Natural killer cell (primary cell): ENCODE measurements at regions not wholly inside any gene's neighbourhood (a gene's known extent, or its start where the extent isn't known, plus 50 kb on each side); places are given as distances from the start of the nearest gene placed in this dataset.

Experiments used
- ATAC-seq, 3 donors: fragments of 150-1000 bp in 2 of 3; fragments of 200-7000 bp in 1 of 3; cut with Tn5 transposase; 1 replicate in 1 of 3; 2 replicates in 2 of 3; pipeline ENCODE4 v1.10.0; 2021; ENCODE audit warnings: mild to moderate bottlenecking in 2 of 3, moderate library complexity in 2 of 3
- DNase-seq, 2 donors: peaks; one replicate each; pipeline versions ENCODE4 v3.0.0 to v3.0.0-alpha.2; 2013 to 2021; ENCODE audit warnings: mixed read lengths in 1 of 2
- H3K27ac ChIP-seq: one replicate; pipeline ENCODE4 v1.5.1; 2013; ENCODE audit warnings: mild to moderate bottlenecking, low read length
- H3K27me3 ChIP-seq: one replicate; pipeline ENCODE4 v1.6.1; 2013; ENCODE audit warnings: low read length; ENCODE audit not compliant: control insufficient read depth, insufficient read depth
- H3K36me3 ChIP-seq: one replicate; pipeline ENCODE4 v1.6.1; 2013; ENCODE audit warnings: low read length; ENCODE audit not compliant: control insufficient read depth, insufficient read depth
- H3K4me1 ChIP-seq: one replicate; pipeline ENCODE4 v1.6.1; 2013; ENCODE audit warnings: low read length; ENCODE audit not compliant: control insufficient read depth, insufficient read depth
- H3K4me3 ChIP-seq: one replicate; pipeline ENCODE4 v1.5.1; 2013; ENCODE audit warnings: low read length
- H3K9me3 ChIP-seq: one replicate; pipeline ENCODE4 v1.6.1; 2013; ENCODE audit warnings: low read length; ENCODE audit not compliant: control insufficient read depth, insufficient read depth
- H3K27ac Mint-ChIP-seq, 2 donors: one replicate each; pipeline ENCODE4 v1.8.0; 2022; ENCODE audit warnings: mild to moderate bottlenecking in 2 of 2, mixed read lengths in 2 of 2, moderate library complexity in 1 of 2
- H3K27me3 Mint-ChIP-seq, 2 donors: one replicate each; pipeline ENCODE4 v1.8.0; 2022; ENCODE audit warnings: low read depth in 2 of 2, mixed read lengths in 2 of 2
- H3K36me3 Mint-ChIP-seq: one replicate; pipeline ENCODE4 v1.8.0; 2022; ENCODE audit warnings: mixed read lengths
- H3K4me1 Mint-ChIP-seq, 2 donors: one replicate each; pipeline ENCODE4 v1.8.0; 2022; ENCODE audit warnings: mixed read lengths in 2 of 2
- H3K4me3 Mint-ChIP-seq: one replicate; pipeline ENCODE4 v1.8.0; 2022; ENCODE audit warnings: mild to moderate bottlenecking, moderate library complexity, mixed read lengths
- H3K9me3 Mint-ChIP-seq, 2 donors: one replicate each; pipeline ENCODE4 v1.8.0; 2022; ENCODE audit warnings: mixed read lengths in 2 of 2
- CTCF ChIP-seq: fragments of 200-600 bp; IDR thresholded peaks from one replicate; pipeline ENCODE4 v1.8.0; 2022; ENCODE audit warnings: antibody characterized with exemption
- WGBS: methylation state at CpG from one replicate; pipeline ENCODE4 v1.1.7; 2013; ENCODE audit warnings: missing lambda C conversion rate; ENCODE audit not compliant: insufficient coverage; 5-methylcytosine and 5-hydroxymethylcytosine counted together
- intact Hi-C: fragments of 100-400 bp; cut with micrococcal nuclease; formaldehyde crosslinking; loops from one replicate; pipeline ENCODE4 v1.14.2; 2022

- intact Hi-C loops: no loop called here
- H3K27ac ChIP-seq: no peak overlapping the region
- no peaks in the 10 kb centered on the region for H3K9me3 Mint-ChIP-seq
- H3K36me3 ChIP-seq: no peaks in the 10 kb centered on the region
- DNase-seq: no peak
- no peaks in the 10 kb centered on the region for H3K9me3 ChIP-seq
- no peaks in the 10 kb centered on the region for H3K27me3 ChIP-seq
- WGBS: 16% methylated on average over 1 of the region's 2 CpGs
- no peaks in the 10 kb centered on the region for H3K36me3 Mint-ChIP-seq
- H3K4me1 ChIP-seq: no peaks in the 10 kb centered on the region
- H3K4me1 Mint-ChIP-seq: no peaks in the 10 kb centered on the region
- no peak for ATAC-seq
- no peak overlapping the region for H3K27ac Mint-ChIP-seq
- TF ChIP-seq CTCF: no peak
- H3K4me3 ChIP-seq: no peak overlapping the region
- H3K4me3 Mint-ChIP-seq: no peak overlapping the region
- H3K27me3 Mint-ChIP-seq: no peaks in the 10 kb centered on the region
Observed at GRCh38 chr7:121480058-121480457, 84.0 kb upstream of the FAM3C start.

GRCh38 chr7:121479466-121479865 lies 83.4 kb upstream of the FAM3C start:
- Mint-ChIP-seq H3K27me3 (no peaks in the 10 kb centered on the region), H3K4me3 (no peak overlapping the region), H3K9me3 (no peaks in the 10 kb centered on the region), H3K4me1 (no peaks in the 10 kb centered on the region), H3K36me3 (no peaks in the 10 kb centered on the region), H3K27ac (no peak overlapping the region)
- DNase-seq: no peak
- intact Hi-C loops: no loop called here
- H3K4me1 ChIP-seq: no peaks in the 10 kb centered on the region
- 100% methylated on average over 3 of the region's 5 CpGs for WGBS
- TF ChIP-seq CTCF: no peak
- no peaks in the 10 kb centered on the region for H3K36me3 ChIP-seq
- no peak for ATAC-seq
- H3K9me3 ChIP-seq: no peaks in the 10 kb centered on the region
- H3K27ac ChIP-seq: no peak overlapping the region
- H3K27me3 ChIP-seq: no peaks in the 10 kb centered on the region
- no peak overlapping the region for H3K4me3 ChIP-seq

- Mint-ChIP-seq H3K4me3 (no peak overlapping the region), H3K36me3 (no peaks in the 10 kb centered on the region), H3K4me1 (no peaks in the 10 kb centered on the region), H3K9me3 (no peaks in the 10 kb centered on the region), H3K27ac (no peak overlapping the region), H3K27me3 (no peaks in the 10 kb centered on the region)
- Histone ChIP-seq H3K4me3 (no peak overlapping the region), H3K27me3 (no peaks in the 10 kb centered on the region), H3K36me3 (no peaks in the 10 kb centered on the region), H3K4me1 (no peaks in the 10 kb centered on the region), H3K27ac (no peak overlapping the region), H3K9me3 (no peaks in the 10 kb centered on the region)
- no peak for TF ChIP-seq CTCF
- intact Hi-C loops: no loop called here
- DNase-seq (no peak), ATAC-seq (no peak)
- 89% methylated on average over 2 of the region's 2 CpGs for WGBS
Observed at GRCh38 chr7:121475806-121476205, 79.7 kb upstream of the FAM3C start.

GRCh38 chr7:121474301-121474673 lies 78.2 kb upstream of the FAM3C start:
- intact Hi-C loops: no loop called here
- ATAC-seq: no peak

More at GRCh38 chr7:121474301-121474673, 78.2 kb upstream of the FAM3C start:
- no peak overlapping the region for H3K27ac ChIP-seq
- H3K36me3 ChIP-seq: no peaks in the 10 kb centered on the region
- H3K4me3 ChIP-seq: no peak overlapping the region
- Mint-ChIP-seq H3K4me3 (no peak overlapping the region), H3K4me1 (no peaks in the 10 kb centered on the region), H3K27ac (no peak overlapping the region), H3K9me3 (no peaks in the 10 kb centered on the region), H3K27me3 (no peaks in the 10 kb centered on the region), H3K36me3 (no peaks in the 10 kb centered on the region)
- WGBS: no CpG with 5 or more reads among the region's 1 CpG
- no peaks in the 10 kb centered on the region for H3K4me1 ChIP-seq
- H3K27me3 ChIP-seq: no peaks in the 10 kb centered on the region
- TF ChIP-seq CTCF: no peak
- DNase-seq: no peak
- H3K9me3 ChIP-seq: no peaks in the 10 kb centered on the region
